ENCODE measurements at regions not wholly inside any gene's neighbourhood (a gene's known extent, or its start where the extent isn't known, plus 50 kb on each side); places are given as distances from the start of the nearest gene placed in this dataset.

DNA sequence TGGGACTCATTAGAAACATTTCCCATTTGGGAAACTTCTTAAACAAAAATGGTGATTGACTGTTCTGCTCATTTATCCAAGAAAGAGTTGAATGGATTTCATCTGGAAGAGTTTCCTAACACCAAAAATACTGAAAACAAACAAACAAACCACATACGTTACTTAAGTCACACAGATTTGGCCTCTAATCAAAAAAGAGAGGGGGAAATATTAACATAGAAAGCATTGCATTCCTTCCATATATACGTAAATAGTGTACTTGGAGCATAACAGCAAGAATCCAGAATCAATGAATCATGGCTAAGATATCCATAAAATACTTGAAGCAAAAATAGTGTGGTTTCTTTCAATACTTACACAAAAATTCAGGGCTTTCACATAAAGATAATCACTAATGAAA, 189.8 kb upstream of the MAP3K1 start:
- Histone ChIP-seq H4K20me1 (ENCODE audit: insufficient read depth, low read length) (no peaks in the 10 kb centered on the region), H3K9ac (ENCODE audit: insufficient read depth, low read length, poor library complexity, severe bottlenecking) (no peak overlapping the region)
- H3K36me3 Mint-ChIP-seq = peaks cover 2% of the 10 kb centered on the region in 2 donors

DNA sequence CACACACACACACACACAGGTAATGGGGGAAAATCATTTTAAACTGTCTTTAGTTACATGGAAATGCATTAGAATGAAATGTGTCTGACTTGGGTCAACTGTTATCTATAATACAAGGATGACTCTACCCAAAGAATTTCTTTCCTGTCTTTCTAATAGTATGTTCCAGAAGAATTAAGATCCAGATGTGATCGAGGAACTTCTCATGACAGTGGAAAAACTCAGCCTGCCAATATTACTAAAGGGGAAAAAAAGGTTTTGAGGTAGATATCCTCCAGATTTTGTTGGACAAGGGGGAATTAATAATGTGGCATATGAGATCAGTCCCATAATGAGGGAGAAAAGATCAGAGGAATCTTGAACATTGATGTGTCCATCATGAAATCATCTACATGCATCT, 190.6 kb upstream of the MAP3K1 start:
- intact Hi-C loops (cut with micrococcal nuclease) = no loop called here
- H3K9me3 ChIP-seq (replicated peaks in 1 of 2; ENCODE audit: control insufficient read depth in 1 of 2, insufficient read depth in 1 of 2, low read length in 2 of 2) = peaks cover 3 to 10% of the 10 kb centered on the region in 2 donors
- no peak overlapping the region for H3K4me3 ChIP-seq (replicated peaks in 1 of 3; ENCODE audit: low read depth in 2 of 3, low read length in 3 of 3)
- no peak for DNase-seq
- no peaks in the 10 kb centered on the region for H4K20me1 ChIP-seq (ENCODE audit: insufficient read depth, low read length)
- no peak overlapping the region for H3K4me2 ChIP-seq (replicated peaks; ENCODE audit: extremely low read depth, low read length, poor library complexity, severe bottlenecking)
- TF ChIP-seq, protein P1, sequence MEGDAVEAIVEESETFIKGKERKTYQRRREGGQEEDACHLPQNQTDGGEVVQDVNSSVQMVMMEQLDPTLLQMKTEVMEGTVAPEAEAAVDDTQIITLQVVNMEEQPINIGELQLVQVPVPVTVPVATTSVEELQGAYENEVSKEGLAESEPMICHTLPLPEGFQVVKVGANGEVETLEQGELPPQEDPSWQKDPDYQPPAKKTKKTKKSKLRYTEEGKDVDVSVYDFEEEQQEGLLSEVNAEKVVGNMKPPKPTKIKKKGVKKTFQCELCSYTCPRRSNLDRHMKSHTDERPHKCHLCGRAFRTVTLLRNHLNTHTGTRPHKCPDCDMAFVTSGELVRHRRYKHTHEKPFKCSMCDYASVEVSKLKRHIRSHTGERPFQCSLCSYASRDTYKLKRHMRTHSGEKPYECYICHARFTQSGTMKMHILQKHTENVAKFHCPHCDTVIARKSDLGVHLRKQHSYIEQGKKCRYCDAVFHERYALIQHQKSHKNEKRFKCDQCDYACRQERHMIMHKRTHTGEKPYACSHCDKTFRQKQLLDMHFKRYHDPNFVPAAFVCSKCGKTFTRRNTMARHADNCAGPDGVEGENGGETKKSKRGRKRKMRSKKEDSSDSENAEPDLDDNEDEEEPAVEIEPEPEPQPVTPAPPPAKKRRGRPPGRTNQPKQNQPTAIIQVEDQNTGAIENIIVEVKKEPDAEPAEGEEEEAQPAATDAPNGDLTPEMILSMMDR (IDR thresholded peaks at IDR 0.05) = no peak
- no peaks in the 10 kb centered on the region for H3K27me3 ChIP-seq (ENCODE audit: control insufficient read depth in 2 of 2, insufficient read depth in 2 of 2, low read length in 2 of 2)
- Mint-ChIP-seq H3K27ac (no peak overlapping the region), H3K4me1 (no peaks in the 10 kb centered on the region), H3K4me3 (no peak overlapping the region), H3K36me3 (peaks cover 0 to under 1% of the 10 kb centered on the region in 2 donors), H3K9me3 (peaks cover 4 to 23% (median 12%) of the 10 kb centered on the region in 7 donors), H3K27me3 (ENCODE audit: low read depth in 3 of 3) (peaks cover 0 to 4% (median 2%) of the 10 kb centered on the region in 3 donors)
- no peaks in the 10 kb centered on the region for H3K4me1 ChIP-seq (ENCODE audit: control insufficient read depth in 1 of 2, insufficient read depth in 2 of 2, low read length in 2 of 2)
- no peak overlapping the region for H3K9ac ChIP-seq (ENCODE audit: insufficient read depth, low read length, poor library complexity, severe bottlenecking)
- H3K27ac ChIP-seq (ENCODE audit: low read depth in 1 of 2, low read length in 2 of 2) = no peak overlapping the region
- no peaks in the 10 kb centered on the region for H3K79me2 ChIP-seq (ENCODE audit: insufficient read depth, low read length)
- no CpG with 5 or more reads among the region's 1 CpG for WGBS (ENCODE audit: insufficient coverage)
- no peak overlapping the region for H2AFZ ChIP-seq (ENCODE audit: insufficient read depth, low read depth, low read length, poor library complexity, severe bottlenecking)
- H3K36me3 ChIP-seq (replicated peaks in 1 of 2; ENCODE audit: control insufficient read depth in 1 of 2, insufficient read depth in 2 of 2, low read length in 2 of 2) = no peaks in the 10 kb centered on the region

More for the DNA sequence above, 189.8 kb upstream of the MAP3K1 start:
- Mint-ChIP-seq H3K27ac (no peak overlapping the region), H3K4me3 (no peak overlapping the region), H3K27me3 (ENCODE audit: low read depth in 3 of 3) (peaks cover 0 to 4% (median 2%) of the 10 kb centered on the region in 3 donors), H3K4me1 (no peaks in the 10 kb centered on the region), H3K9me3 (peaks cover 4 to 27% (median 14%) of the 10 kb centered on the region in 7 donors)
- Histone ChIP-seq H3K4me1 (ENCODE audit: control insufficient read depth in 1 of 2, insufficient read depth in 2 of 2, low read length in 2 of 2) (no peaks in the 10 kb centered on the region), H3K9me3 (replicated peaks in 1 of 2; ENCODE audit: control insufficient read depth in 1 of 2, insufficient read depth in 1 of 2, low read length in 2 of 2) (peaks cover 3 to 11% of the 10 kb centered on the region in 2 donors), H3K4me3 (replicated peaks in 1 of 3; ENCODE audit: low read depth in 2 of 3, low read length in 3 of 3) (no peak overlapping the region), H3K4me2 (replicated peaks; ENCODE audit: extremely low read depth, low read length, poor library complexity, severe bottlenecking) (no peak overlapping the region), H3K79me2 (ENCODE audit: insufficient read depth, low read length) (no peaks in the 10 kb centered on the region), H3K27me3 (ENCODE audit: control insufficient read depth in 2 of 2, insufficient read depth in 2 of 2, low read length in 2 of 2) (no peaks in the 10 kb centered on the region), H3K27ac (ENCODE audit: low read depth in 1 of 2, low read length in 2 of 2) (no peak overlapping the region), H3K36me3 (replicated peaks in 1 of 2; ENCODE audit: control insufficient read depth in 1 of 2, insufficient read depth in 2 of 2, low read length in 2 of 2) (no peaks in the 10 kb centered on the region), H2AFZ (ENCODE audit: insufficient read depth, low read depth, low read length, poor library complexity, severe bottlenecking) (no peak overlapping the region)
- no CpG with 5 or more reads among the region's 2 CpGs for WGBS (ENCODE audit: insufficient coverage)
- DNase-seq = no peak
- intact Hi-C loops (cut with micrococcal nuclease) = no loop called here
- TF ChIP-seq, protein P1 (IDR thresholded peaks at IDR 0.05) = no peak
